H9 (cell line): ENCODE measurements at regions not wholly inside any gene's neighbourhood (a gene's known extent, or its start where the extent isn't known, plus 50 kb on each side); places are given as distances from the start of the nearest gene placed in this dataset.

ENCODE experiments used
- DNase-seq: peaks from one replicate; pipeline ENCODE4 v3.0.0-alpha.2; 2017
- H2AFZ ChIP-seq: one replicate; pipeline ENCODE4 v1.6.1; 2013; ENCODE audit warnings: mild to moderate bottlenecking, low read length, control low read depth, moderate library complexity
- H2AK5ac ChIP-seq: 2 replicates; pipeline ENCODE4 v1.6.1; 2013; ENCODE audit warnings: low read length, control low read depth, mixed read lengths; ENCODE audit not compliant: insufficient read length
- H2BK120ac ChIP-seq: one replicate; pipeline ENCODE4 v1.6.1; 2013; ENCODE audit warnings: low read depth, mild to moderate bottlenecking, low read length, control low read depth, inconsistent platforms; ENCODE audit not compliant: poor library complexity, severe bottlenecking
- H2BK12ac ChIP-seq: 2 replicates; pipeline ENCODE4 v1.6.1; 2013; ENCODE audit warnings: low read length, control low read depth, mixed read lengths, low read depth; ENCODE audit not compliant: insufficient read length
- H2BK15ac ChIP-seq: 2 replicates; pipeline ENCODE4 v1.6.1; 2013; ENCODE audit warnings: low read depth, low read length, control low read depth
- H2BK20ac ChIP-seq: one replicate; pipeline ENCODE4 v1.6.1; 2013; ENCODE audit warnings: low read depth, mild to moderate bottlenecking, low read length, control low read depth, inconsistent platforms; ENCODE audit not compliant: poor library complexity, severe bottlenecking
- H2BK5ac ChIP-seq: 2 replicates; pipeline ENCODE4 v1.6.1; 2013; ENCODE audit warnings: low read length, control low read depth, mixed read lengths; ENCODE audit not compliant: insufficient read length
- H3K14ac ChIP-seq: 2 replicates; pipeline ENCODE4 v1.6.1; 2013; ENCODE audit warnings: low read length, control low read depth; ENCODE audit not compliant: insufficient read depth
- H3K18ac ChIP-seq: 2 replicates; pipeline ENCODE4 v1.6.1; 2013; ENCODE audit warnings: low read depth, mild to moderate bottlenecking, mixed read lengths, low read length, control low read depth; ENCODE audit not compliant: insufficient read length
- H3K23ac ChIP-seq: 2 replicates; pipeline ENCODE4 v1.6.1; 2013; ENCODE audit warnings: low read length, control low read depth, mixed read lengths, low read depth; ENCODE audit not compliant: insufficient read length
- H3K23me2 ChIP-seq: 2 replicates; pipeline ENCODE4 v1.6.1; 2013; ENCODE audit warnings: low read depth, mild to moderate bottlenecking, mixed read lengths, low read length, control low read depth; ENCODE audit not compliant: insufficient read length, poor library complexity, severe bottlenecking
- H3K27ac ChIP-seq: 2 replicates; pipeline ENCODE4 v1.5.1; 2013; ENCODE audit warnings: low read length, control low read depth, mixed read lengths, low read depth; ENCODE audit not compliant: insufficient read length
- H3K27me3 ChIP-seq: 2 replicates; pipeline ENCODE4 v1.6.1; 2013; ENCODE audit warnings: low read length, control low read depth, inconsistent platforms; ENCODE audit not compliant: insufficient read depth
- H3K4ac ChIP-seq: 2 replicates; pipeline ENCODE4 v1.6.1; 2013; ENCODE audit warnings: low read depth, mild to moderate bottlenecking, control low read depth, inconsistent platforms, low read length, moderate library complexity
- H3K4me1 ChIP-seq: 2 replicates; pipeline ENCODE4 v1.6.1; 2013; ENCODE audit warnings: low read length, control low read depth, inconsistent platforms; ENCODE audit not compliant: insufficient read depth
- H3K4me2 ChIP-seq: 2 replicates; pipeline ENCODE4 v1.6.1; 2013; ENCODE audit warnings: low read length, control low read depth, mixed read lengths; ENCODE audit not compliant: insufficient read length, insufficient read depth
- H3K56ac ChIP-seq: 2 replicates; pipeline ENCODE4 v1.6.1; 2013; ENCODE audit warnings: low read depth, mild to moderate bottlenecking, mixed read lengths, low read length, control low read depth; ENCODE audit not compliant: insufficient read length
- H3K79me1 ChIP-seq: 2 replicates; pipeline ENCODE4 v1.6.1; 2013; ENCODE audit warnings: low read depth, mild to moderate bottlenecking, moderate library complexity, low read length, control low read depth, inconsistent platforms; ENCODE audit not compliant: insufficient read depth, poor library complexity, severe bottlenecking
- H3K79me2 ChIP-seq: 2 replicates; pipeline ENCODE4 v1.6.1; 2013; ENCODE audit warnings: low read length, control low read depth, inconsistent platforms; ENCODE audit not compliant: insufficient read depth
- H3K9ac ChIP-seq: 2 replicates; pipeline ENCODE4 v1.6.1; 2013; ENCODE audit warnings: low read length, control low read depth, mixed read lengths; ENCODE audit not compliant: insufficient read length; ENCODE audit errors: extremely low read depth
- H3K9me3 ChIP-seq: one replicate; pipeline ENCODE4 v1.6.1; 2013; ENCODE audit warnings: low read depth, low read length, inconsistent platforms; ENCODE audit not compliant: control insufficient read depth
- H3T11ph ChIP-seq: one replicate; pipeline ENCODE4 v1.6.1; 2013; ENCODE audit warnings: mild to moderate bottlenecking, low read length, control low read depth, inconsistent platforms
- H4K20me1 ChIP-seq: one replicate; pipeline ENCODE4 v1.6.1; 2013; ENCODE audit not compliant: control insufficient read depth, insufficient read length, insufficient read depth
- H4K5ac ChIP-seq: 2 replicates; pipeline ENCODE4 v1.6.1; 2013; ENCODE audit warnings: low read depth, mild to moderate bottlenecking, mixed read lengths, low read length, control low read depth; ENCODE audit not compliant: insufficient read length
- H4K8ac ChIP-seq: replicated peaks from 2 replicates; pipeline ENCODE4 v1.6.1; 2013; ENCODE audit warnings: low read length, control low read depth, mixed read lengths, low read depth; ENCODE audit not compliant: insufficient read length
- H4K91ac ChIP-seq: 2 replicates; pipeline ENCODE4 v1.6.1; 2013; ENCODE audit warnings: low read depth, mild to moderate bottlenecking, moderate library complexity, mixed read lengths, low read length, control low read depth; ENCODE audit not compliant: insufficient read length
- H3K27ac Mint-ChIP-seq, 3 experiments: 2 replicates in 2 of 3; 3 replicates in 1 of 3; pipeline ENCODE4 v1.8.0; 2020 to 2021; ENCODE audit warnings: mixed read lengths in 3 of 3, mild to moderate bottlenecking in 1 of 3, moderate library complexity in 1 of 3
- H3K27me3 Mint-ChIP-seq: 2 replicates; pipeline ENCODE4 v1.8.0; 2021; ENCODE audit warnings: low read depth, mild to moderate bottlenecking, moderate library complexity, mixed read lengths
- H3K36me3 Mint-ChIP-seq, 3 experiments: 2 replicates in 2 of 3; 3 replicates in 1 of 3; pipeline ENCODE4 v1.8.0; 2020 to 2021; ENCODE audit warnings: low read depth in 3 of 3, mixed read lengths in 3 of 3; ENCODE audit not compliant: insufficient read depth in 1 of 3
- H3K4me1 Mint-ChIP-seq, 2 experiments: 2 replicates each; pipeline ENCODE4 v1.8.0; 2020; ENCODE audit warnings: mixed read lengths in 2 of 2
- H3K4me3 Mint-ChIP-seq, 2 experiments: 2 replicates in 1 of 2; 3 replicates in 1 of 2; pipeline ENCODE4 v1.8.0; 2020 to 2021; ENCODE audit warnings: mild to moderate bottlenecking in 2 of 2, mixed read lengths in 2 of 2, moderate library complexity in 1 of 2
- H3K9me3 Mint-ChIP-seq, 2 experiments: 2 replicates in 1 of 2; 3 replicates in 1 of 2; pipeline ENCODE4 v1.8.0; 2020; ENCODE audit warnings: mild to moderate bottlenecking in 2 of 2, mixed read lengths in 2 of 2, moderate library complexity in 1 of 2
- CTCF ChIP-seq: fragments of 200-600 bp; sonication (generic); conservative IDR thresholded peaks from 3 replicates; pipeline ENCODE4 v1.8.0; 2021; ENCODE audit warnings: antibody characterized with exemption, mild to moderate bottlenecking
- WGBS: extraction: QIAGEN DNeasy Blood & Tissue Kit; methylation state at CpG from one replicate; pipeline ENCODE4 v1.1.7; 2013; ENCODE audit warnings: missing lambda C conversion rate, low lambda C conversion rate, mixed read lengths; ENCODE audit not compliant: insufficient read length; ENCODE audit errors: extremely low coverage; 5-methylcytosine and 5-hydroxymethylcytosine counted together

- Mint-ChIP-seq H3K4me1 (peaks cover 2 to 3% of the 10 kb centered on the region in 2 experiments; a peak in 1 of 4 replicates), H3K27me3 (peaks cover 2% of the 10 kb centered on the region; the same call in 1 of the 2 replicates), H3K36me3 (peaks cover 0 to 2% (median 0%) of the 10 kb centered on the region in 3 experiments; a peak in 1 of 7 replicates), H3K27ac (no peak overlapping the region), H3K9me3 (peaks cover 4 to 10% of the 10 kb centered on the region in 2 experiments; a peak in 3 of 5 replicates), H3K4me3 (no peak overlapping the region)
- no peaks in the 10 kb centered on the region for H4K20me1 ChIP-seq
- no peak overlapping the region for H4K91ac ChIP-seq
- H3K23me2 ChIP-seq: no peaks in the 10 kb centered on the region
- no peak overlapping the region for H3K4me2 ChIP-seq
- no peaks in the 10 kb centered on the region for H3K27me3 ChIP-seq
- no peak overlapping the region for H4K8ac ChIP-seq
- TF ChIP-seq CTCF: no peak
- no peaks in the 10 kb centered on the region for H3K79me2 ChIP-seq
- H4K5ac ChIP-seq: no peak overlapping the region
- H3T11ph ChIP-seq: no peak overlapping the region
- no peak overlapping the region for H2BK15ac ChIP-seq
- H2BK20ac ChIP-seq: no peak overlapping the region
- no peak overlapping the region for H2BK120ac ChIP-seq
- no peak for DNase-seq
- H3K23ac ChIP-seq: no peak overlapping the region
- no peak overlapping the region for H3K9ac ChIP-seq
- no peaks in the 10 kb centered on the region for H3K79me1 ChIP-seq
- no peak overlapping the region for H3K27ac ChIP-seq
- H3K14ac ChIP-seq: no peak overlapping the region
- H2BK12ac ChIP-seq: no peak overlapping the region
- no peak overlapping the region for H2AFZ ChIP-seq
- WGBS: no CpG with 5 or more reads among the region's 3 CpGs
- no peaks in the 10 kb centered on the region for H3K9me3 ChIP-seq
- H3K4ac ChIP-seq: no peak overlapping the region
- H2AK5ac ChIP-seq: no peak overlapping the region
- no peaks in the 10 kb centered on the region for H3K4me1 ChIP-seq
- no peak overlapping the region for H2BK5ac ChIP-seq
- no peak overlapping the region for H3K56ac ChIP-seq
- no peak overlapping the region for H3K18ac ChIP-seq
These were observed 90.5 kb upstream of the SMIM21 start for GRCh38 chr18:75518007-75518406.
